ENCODE measurements at regions not wholly inside any gene's neighbourhood (a gene's known extent, or its start where the extent isn't known, plus 50 kb on each side); places are given as distances from the start of the nearest gene placed in this dataset.

- H3K4me3 ChIP-seq (ENCODE audit: low read depth, low read length, poor library complexity, severe bottlenecking) = no peak overlapping the region
- no TSS peak for BruUV-seq (replicated peaks)
- no peaks in the 10 kb centered on the region for H3K9me2 ChIP-seq (ENCODE audit: insufficient read depth, low read length)
- ChIA-PET POLR2A (no interaction called here), CTCF (ENCODE audit: unreplicated experiment) (no interaction called here)
- H3K79me2 ChIP-seq (ENCODE audit: insufficient read depth, low read depth, low read length) = no peaks in the 10 kb centered on the region
- DNase-seq (ENCODE audit: low spot score) = no peak
- H3K9me3 ChIP-seq (ENCODE audit: low read length) = no peaks in the 10 kb centered on the region
- no peaks in the 10 kb centered on the region for H4K20me1 ChIP-seq (ENCODE audit: insufficient read depth, low read length)
- no peak overlapping the region for H3K4me2 ChIP-seq (ENCODE audit: low read length)
- H2AFZ ChIP-seq (ENCODE audit: low read length) = no peak overlapping the region
- no peak overlapping the region for H3K27ac ChIP-seq (ENCODE audit: low read depth, low read length, poor library complexity, severe bottlenecking)
- intact Hi-C loops (cut with micrococcal nuclease; ENCODE audit: unreplicated experiment) = no loop called here
- no peaks in the 10 kb centered on the region for H3K36me3 ChIP-seq (ENCODE audit: insufficient read depth, low read length)
- no peaks in the 10 kb centered on the region for H3K4me1 ChIP-seq (ENCODE audit: insufficient read depth, low read length, poor library complexity, severe bottlenecking)
- TF ChIP-seq CTCF (conservative IDR thresholded peaks at IDR 0.05; ENCODE audit: low read length) = no peak
- no peak for TF ChIP-seq EZH2phosphoT487 (IDR thresholded peaks at IDR 0.05; ENCODE audit: borderline replicate concordance, low read depth, low read length)
Observed at GRCh38 chr7:66507764-66508296, 120.9 kb upstream of the KCTD7 start.

GRCh38 chr7:66508431-66508830 is 120.2 kb upstream of the KCTD7 start:
- CTCF ChIA-PET (ENCODE audit: unreplicated experiment) = no interaction called here
- BruUV-seq (replicated peaks) = no TSS peak

More at GRCh38 chr7:66508431-66508830, 120.2 kb upstream of the KCTD7 start:
- Histone ChIP-seq H3K36me3 (ENCODE audit: insufficient read depth, low read length) (no peaks in the 10 kb centered on the region), H4K20me1 (ENCODE audit: insufficient read depth, low read length) (no peaks in the 10 kb centered on the region), H3K9me3 (ENCODE audit: low read length) (no peaks in the 10 kb centered on the region), H3K4me1 (ENCODE audit: insufficient read depth, low read length, poor library complexity, severe bottlenecking) (no peaks in the 10 kb centered on the region), H3K9me2 (ENCODE audit: insufficient read depth, low read length) (no peaks in the 10 kb centered on the region), H2AFZ (ENCODE audit: low read length) (no peak overlapping the region), H3K4me3 (ENCODE audit: low read depth, low read length, poor library complexity, severe bottlenecking) (no peak overlapping the region), H3K4me2 (ENCODE audit: low read length) (no peak overlapping the region), H3K79me2 (ENCODE audit: insufficient read depth, low read depth, low read length) (no peaks in the 10 kb centered on the region), H3K27ac (ENCODE audit: low read depth, low read length, poor library complexity, severe bottlenecking) (no peak overlapping the region)
- POLR2A ChIA-PET = no interaction called here
- intact Hi-C loops (cut with micrococcal nuclease; ENCODE audit: unreplicated experiment) = no loop called here
- no peak for DNase-seq (ENCODE audit: low spot score)
- TF ChIP-seq CTCF (conservative IDR thresholded peaks at IDR 0.05; ENCODE audit: low read length) (no peak), EZH2phosphoT487 (IDR thresholded peaks at IDR 0.05; ENCODE audit: borderline replicate concordance, low read depth, low read length) (no peak)
